A673 (cell line): ENCODE measurements at regions not wholly inside any gene's neighbourhood (a gene's known extent, or its start where the extent isn't known, plus 50 kb on each side); places are given as distances from the start of the nearest gene placed in this dataset.

Experiments
- EZH2 ChIP-seq: fragments of 200-600 bp; sonication (generic); IDR thresholded peaks from 2 replicates; pipeline ENCODE4 v1.6.1; 2017; ENCODE audit warnings: borderline replicate concordance, low read depth, mild to moderate bottlenecking, mixed read lengths, antibody characterized with exemption, low read length; ENCODE audit not compliant: poor library complexity, severe bottlenecking
- TF ChIP-seq, protein P1 (sequence below): fragments of 300-800, 200-600 bp; sonication (generic); conservative IDR thresholded peaks from 2 replicates; pipeline ENCODE4 v1.5.1; 2017; ENCODE audit warnings: low read depth, mild to moderate bottlenecking, antibody characterized with exemption, low read length, moderate library complexity, mixed read lengths

DNA sequence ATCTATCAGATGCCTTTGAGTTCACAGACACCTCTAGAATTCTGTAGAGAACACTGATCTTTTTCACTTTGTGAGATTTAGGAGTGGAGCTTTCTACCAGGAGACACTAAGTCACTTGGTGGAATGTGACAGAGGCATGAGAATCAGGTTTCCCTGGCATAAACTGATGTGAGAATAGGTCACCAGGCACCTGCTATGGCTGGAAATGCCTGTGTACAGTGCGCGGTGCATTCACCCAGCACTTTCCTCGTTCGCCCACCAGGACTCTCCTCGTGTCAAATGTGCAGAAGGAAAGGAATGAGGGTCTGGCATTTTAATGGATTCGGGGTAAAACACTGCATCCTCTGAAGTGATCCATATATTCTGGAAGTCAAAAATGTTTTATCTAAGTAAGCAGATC, 281.8 kb upstream of the TUT7 start:
- TF ChIP-seq, protein P1, sequence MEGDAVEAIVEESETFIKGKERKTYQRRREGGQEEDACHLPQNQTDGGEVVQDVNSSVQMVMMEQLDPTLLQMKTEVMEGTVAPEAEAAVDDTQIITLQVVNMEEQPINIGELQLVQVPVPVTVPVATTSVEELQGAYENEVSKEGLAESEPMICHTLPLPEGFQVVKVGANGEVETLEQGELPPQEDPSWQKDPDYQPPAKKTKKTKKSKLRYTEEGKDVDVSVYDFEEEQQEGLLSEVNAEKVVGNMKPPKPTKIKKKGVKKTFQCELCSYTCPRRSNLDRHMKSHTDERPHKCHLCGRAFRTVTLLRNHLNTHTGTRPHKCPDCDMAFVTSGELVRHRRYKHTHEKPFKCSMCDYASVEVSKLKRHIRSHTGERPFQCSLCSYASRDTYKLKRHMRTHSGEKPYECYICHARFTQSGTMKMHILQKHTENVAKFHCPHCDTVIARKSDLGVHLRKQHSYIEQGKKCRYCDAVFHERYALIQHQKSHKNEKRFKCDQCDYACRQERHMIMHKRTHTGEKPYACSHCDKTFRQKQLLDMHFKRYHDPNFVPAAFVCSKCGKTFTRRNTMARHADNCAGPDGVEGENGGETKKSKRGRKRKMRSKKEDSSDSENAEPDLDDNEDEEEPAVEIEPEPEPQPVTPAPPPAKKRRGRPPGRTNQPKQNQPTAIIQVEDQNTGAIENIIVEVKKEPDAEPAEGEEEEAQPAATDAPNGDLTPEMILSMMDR = no peak
- no peak for TF ChIP-seq EZH2
